CD14-positive monocyte (primary cell): ENCODE measurements at regions not wholly inside any gene's neighbourhood (a gene's known extent, or its start where the extent isn't known, plus 50 kb on each side); places are given as distances from the start of the nearest gene placed in this dataset.

ENCODE experiments used
- DNase-seq, 3 donors: peaks; one replicate each; pipeline ENCODE4 v3.0.0-alpha.2; 2011 to 2022
- H2AFZ ChIP-seq: 2 replicates; pipeline ENCODE4 v1.6.0; 2012; ENCODE audit warnings: mild to moderate bottlenecking, low read depth, low read length, inconsistent platforms; ENCODE audit not compliant: insufficient read depth, poor library complexity, severe bottlenecking
- H3K27ac ChIP-seq, 2 donors: 1 replicate in 1 of 2; 2 replicates in 1 of 2; pipeline ENCODE4 v1.5.1; 2012 to 2013; ENCODE audit warnings: low read length in 2 of 2, control low read depth in 1 of 2, inconsistent platforms in 1 of 2, low read depth in 1 of 2, mild to moderate bottlenecking in 1 of 2
- H3K27me3 ChIP-seq, 2 donors: one replicate each; pipeline versions ENCODE4 v1.6.0 to v1.6.1; 2011 to 2013; ENCODE audit warnings: low read length in 2 of 2; ENCODE audit not compliant: control insufficient read depth in 2 of 2, insufficient read depth in 2 of 2
- H3K36me3 ChIP-seq, 2 donors: replicated peaks in 1 of 2; 1 replicate in 1 of 2; 2 replicates in 1 of 2; pipeline versions ENCODE4 v1.5.1 to v1.6.1; 2012 to 2013; ENCODE audit warnings: low read length in 2 of 2, control low read depth in 1 of 2, inconsistent platforms in 1 of 2, mild to moderate bottlenecking in 1 of 2; ENCODE audit not compliant: insufficient read depth in 2 of 2, control insufficient read depth in 1 of 2
- H3K4me1 ChIP-seq, 2 donors: 1 replicate in 1 of 2; 2 replicates in 1 of 2; pipeline versions ENCODE4 v1.5.1 to v1.6.1; 2012 to 2013; ENCODE audit warnings: low read length in 2 of 2, control low read depth in 1 of 2, inconsistent platforms in 1 of 2, mild to moderate bottlenecking in 1 of 2, moderate library complexity in 1 of 2; ENCODE audit not compliant: insufficient read depth in 2 of 2, control insufficient read depth in 1 of 2
- H3K4me2 ChIP-seq: replicated peaks from 2 replicates; pipeline ENCODE3; 2012; ENCODE audit warnings: low read length, moderate library complexity, mild to moderate bottlenecking; ENCODE audit not compliant: poor library complexity, severe bottlenecking; ENCODE audit errors: extremely low read depth
- H3K4me3 ChIP-seq, 3 experiments: fragments of 200-600 bp in 1 of 3; sonication (generic) in 1 of 3; replicated peaks in 1 of 3; 1 replicate in 2 of 3; 2 replicates in 1 of 3; pipeline ENCODE4 v1.5.1; 2011 to 2013; ENCODE audit warnings: low read length in 3 of 3, mild to moderate bottlenecking in 3 of 3, control low read depth in 2 of 3, low read depth in 2 of 3, inconsistent platforms in 1 of 3, moderate library complexity in 1 of 3
- H3K79me2 ChIP-seq: 2 replicates; pipeline ENCODE4 v1.6.0; 2012; ENCODE audit warnings: mild to moderate bottlenecking, control low read depth, inconsistent platforms, low read length, moderate library complexity; ENCODE audit not compliant: insufficient read depth
- H3K9ac ChIP-seq: 2 replicates; pipeline ENCODE4 v1.6.0; 2017; ENCODE audit warnings: low read length, mild to moderate bottlenecking; ENCODE audit not compliant: insufficient read depth, poor library complexity, severe bottlenecking
- H3K9me3 ChIP-seq, 2 donors: replicated peaks in 1 of 2; 1 replicate in 1 of 2; 2 replicates in 1 of 2; pipeline versions ENCODE4 v1.5.1 to v1.6.1; 2012 to 2013; ENCODE audit warnings: low read length in 2 of 2, control low read depth in 1 of 2; ENCODE audit not compliant: control insufficient read depth in 1 of 2, insufficient read depth in 1 of 2
- H4K20me1 ChIP-seq: 2 replicates; pipeline ENCODE4 v1.6.0; 2012; ENCODE audit warnings: mild to moderate bottlenecking, low read length, control low read depth, moderate library complexity; ENCODE audit not compliant: insufficient read depth
- H3K27ac Mint-ChIP-seq, 7 donors: one replicate each; pipeline ENCODE4 v1.8.0; 2020; ENCODE audit warnings: mild to moderate bottlenecking in 7 of 7, mixed read lengths in 7 of 7, moderate library complexity in 6 of 7, inconsistent platforms in 2 of 7
- H3K27me3 Mint-ChIP-seq, 3 donors: one replicate each; pipeline ENCODE4 v1.8.0; 2021 to 2022; ENCODE audit warnings: low read depth in 3 of 3, mild to moderate bottlenecking in 3 of 3, mixed read lengths in 3 of 3, moderate library complexity in 3 of 3, inconsistent platforms in 1 of 3
- H3K36me3 Mint-ChIP-seq, 2 donors: one replicate each; pipeline ENCODE4 v1.8.0; 2020; ENCODE audit warnings: mixed read lengths in 2 of 2, inconsistent platforms in 1 of 2, mild to moderate bottlenecking in 1 of 2
- H3K4me1 Mint-ChIP-seq: one replicate; pipeline ENCODE4 v1.8.0; 2020; ENCODE audit warnings: mild to moderate bottlenecking, mixed read lengths
- H3K4me3 Mint-ChIP-seq, 2 donors: one replicate each; pipeline ENCODE4 v1.8.0; 2020; ENCODE audit warnings: mild to moderate bottlenecking in 2 of 2, mixed read lengths in 2 of 2, moderate library complexity in 1 of 2
- H3K9me3 Mint-ChIP-seq, 7 donors: one replicate each; pipeline ENCODE4 v1.8.0; 2020 to 2022; ENCODE audit warnings: mixed read lengths in 7 of 7, mild to moderate bottlenecking in 6 of 7, moderate library complexity in 6 of 7, inconsistent platforms in 2 of 7
- CTCF ChIP-seq: fragments of 200-600 bp; IDR thresholded peaks from one replicate; pipeline ENCODE4 v1.8.0; 2022; ENCODE audit warnings: antibody characterized with exemption, mild to moderate bottlenecking
- WGBS: methylation state at CpG from one replicate; pipeline ENCODE4 v1.1.5; 2013; ENCODE audit warnings: missing lambda C conversion rate; ENCODE audit not compliant: insufficient coverage; 5-methylcytosine and 5-hydroxymethylcytosine counted together
- intact Hi-C, 2 donors: fragments of 100-400 bp; cut with micrococcal nuclease; formaldehyde crosslinking; loops; one replicate each; pipeline versions ENCODE4 v1.15.0 to v1.15.1; 2023

DNA sequence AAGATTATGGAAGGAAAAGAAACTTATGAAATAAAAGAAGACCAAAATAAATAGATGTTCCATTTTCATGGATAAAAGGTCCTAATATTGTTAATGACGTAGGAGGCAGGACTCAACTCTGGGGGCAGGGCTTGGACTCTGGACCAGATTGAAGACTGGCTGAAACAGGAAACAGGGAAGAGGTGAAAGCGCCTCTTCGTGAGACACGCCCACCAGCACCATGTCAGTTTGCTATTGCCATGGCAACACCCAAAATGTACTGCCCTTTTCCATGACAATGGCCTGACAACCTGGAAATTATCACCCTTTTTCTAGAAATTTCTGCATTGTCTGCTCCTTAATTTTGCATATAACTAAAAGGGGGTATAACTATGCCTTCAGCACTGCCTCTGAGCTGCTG, 1522.2 kb downstream of the TBC1D22A start:
- no peak overlapping the region for H3K4me3 ChIP-seq
- no peak overlapping the region for H2AFZ ChIP-seq
- H3K27me3 ChIP-seq: no peaks in the 10 kb centered on the region
- no peak overlapping the region for H3K27ac ChIP-seq
- H3K4me3 Mint-ChIP-seq: no peak overlapping the region
- H3K27me3 Mint-ChIP-seq: peaks cover 0 to 3% (median 1%) of the 10 kb centered on the region in 3 donors
- H3K4me2 ChIP-seq: no peak overlapping the region
- no peak for DNase-seq
- H3K36me3 Mint-ChIP-seq: no peaks in the 10 kb centered on the region
- H3K9me3 Mint-ChIP-seq: peaks cover 6 to 14% (median 7%) of the 10 kb centered on the region in 7 donors
- H3K4me1 Mint-ChIP-seq: no peaks in the 10 kb centered on the region
- H3K4me1 ChIP-seq: no peaks in the 10 kb centered on the region
- WGBS: 100% methylated on average over 4 of the region's 4 CpGs
- no peak for TF ChIP-seq CTCF
- no peaks in the 10 kb centered on the region for H3K9me3 ChIP-seq
- no peaks in the 10 kb centered on the region for H3K79me2 ChIP-seq
- intact Hi-C loops: no loop called here
- no peaks in the 10 kb centered on the region for H3K36me3 ChIP-seq
- H3K27ac Mint-ChIP-seq: no peak overlapping the region
- H3K9ac ChIP-seq: no peak overlapping the region
- no peaks in the 10 kb centered on the region for H4K20me1 ChIP-seq

DNA sequence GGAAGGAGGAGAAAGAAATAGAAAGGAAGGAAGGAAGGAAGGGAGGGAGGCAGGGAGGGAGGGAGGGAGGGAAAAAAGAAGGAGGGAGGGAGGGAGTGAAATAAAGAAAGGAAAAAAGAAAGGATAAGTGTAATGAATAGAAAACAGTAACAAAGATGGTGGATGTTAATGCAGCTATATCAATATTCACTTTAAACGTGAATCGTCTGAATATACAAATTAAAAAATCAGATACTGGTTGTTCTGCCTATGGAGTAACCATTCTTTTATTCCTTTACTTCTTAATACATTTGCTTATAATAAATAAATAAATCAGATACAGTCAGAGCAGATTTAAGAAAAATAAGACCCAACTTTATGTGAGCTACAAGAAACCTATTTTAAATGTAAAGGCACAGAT, 1520.4 kb downstream of the TBC1D22A start:
- no peak for DNase-seq
- peaks cover 0 to 10% (median 1%) of the 10 kb centered on the region in 3 donors for H3K27me3 Mint-ChIP-seq
- Histone ChIP-seq H3K9ac (no peak overlapping the region), H3K4me1 (no peaks in the 10 kb centered on the region), H2AFZ (no peak overlapping the region), H3K27ac (no peak overlapping the region), H3K4me3 (no peak overlapping the region), H3K79me2 (no peaks in the 10 kb centered on the region), H4K20me1 (no peaks in the 10 kb centered on the region), H3K4me2 (no peak overlapping the region), H3K36me3 (no peaks in the 10 kb centered on the region), H3K27me3 (no peaks in the 10 kb centered on the region), H3K9me3 (peaks cover 0 to 3% of the 10 kb centered on the region in 2 donors)
- TF ChIP-seq CTCF: no peak
- no peaks in the 10 kb centered on the region for H3K4me1 Mint-ChIP-seq
- no peak overlapping the region for H3K27ac Mint-ChIP-seq
- intact Hi-C loops: no loop called here
- no peaks in the 10 kb centered on the region for H3K36me3 Mint-ChIP-seq
- H3K9me3 Mint-ChIP-seq: peaks cover 3 to 17% (median 11%) of the 10 kb centered on the region in 7 donors
- H3K4me3 Mint-ChIP-seq: no peak overlapping the region
- no CpG with 5 or more reads among the region's 2 CpGs for WGBS
